K562 (cell line): ENCODE measurements at regions not wholly inside any gene's neighbourhood (a gene's known extent, or its start where the extent isn't known, plus 50 kb on each side); places are given as distances from the start of the nearest gene placed in this dataset.
A peak's percentile ranks its signal among the peaks of the same experiment; 100 is the strongest.
"Not testable (repeated sequence)": the region's sequence is repeated elsewhere in the genome, so short reads cannot be mapped to it uniquely, and the experiment has no call there.

Source experiments
- ATAC-seq: fragments of 200-7000 bp; cut with Tn5 transposase; 3 replicates; pipeline ENCODE4 v1.9.1; 2020; ENCODE audit warnings: moderate library complexity
- BruUV-seq: library from RNA; stranded (reverse); fragments of 400-500 nt; replicated peaks from 2 replicates; lab custom pipeline; 2021; lab: Mats Ljungman, UMichigan
- CTCF ChIA-PET: fragments of 300-600 bp; formaldehyde crosslinking; extraction: SDS; loops from one replicate; lab custom pipeline; 2021; ENCODE audit warnings: low intra/inter-chr PET ratio; lab: Yijun Ruan, JAX
- POLR2A ChIA-PET: fragments of 300-600, 350-650 bp; sonication (Branson Sonifier 250); formaldehyde crosslinking; extraction: SDS; loops from one replicate; lab custom pipeline; 2021; ENCODE audit warnings: antibody characterized with exemption, inconsistent platforms; lab: Yijun Ruan, JAX
- DNase-seq, 4 experiments: peaks; one replicate each; pipeline versions ENCODE4 v3.0.0 to v3.0.0-alpha.2; 2011 to 2018; ENCODE audit warnings: low spot score in 3 of 4, mixed read lengths in 3 of 4; ENCODE audit errors: extremely low read depth in 1 of 4
- FAIRE-seq: peaks from 2 replicates; lab custom pipeline; 2011; peaks lifted over from hg19 to GRCh38; lab: Jason Lieb, UNC
- H2AFZ ChIP-seq: 2 replicates; pipeline ENCODE4 v1.6.0; 2011; ENCODE audit warnings: low read depth, low read length, control low read depth, inconsistent platforms
- H3K27ac ChIP-seq: fragments of 200-600 bp; 3 replicates; pipeline ENCODE4 v1.8.0; 2011; ENCODE audit warnings: low read depth, mild to moderate bottlenecking, control low read depth, inconsistent platforms, low read length, moderate library complexity, mixed read lengths; ENCODE audit errors: extremely low read depth
- H3K27me3 ChIP-seq, 2 experiments: fragments of 300-600 bp in 1 of 2; 2 replicates in 1 of 2; 3 replicates in 1 of 2; pipeline versions ENCODE4 v1.6.0 to v1.8.0; 2011; ENCODE audit warnings: inconsistent platforms in 2 of 2, low read length in 2 of 2, mild to moderate bottlenecking in 1 of 2, mixed read lengths in 1 of 2, moderate library complexity in 1 of 2; ENCODE audit not compliant: control insufficient read depth in 2 of 2, insufficient read depth in 2 of 2
- H3K36me3 ChIP-seq: fragments of 300-600 bp; 3 replicates; pipeline ENCODE4 v1.8.0; 2011; ENCODE audit warnings: mild to moderate bottlenecking, low read length, inconsistent platforms; ENCODE audit not compliant: control insufficient read depth, insufficient read depth
- H3K4me1 ChIP-seq, 2 experiments: fragments of 200-600 bp in 1 of 2; replicated peaks in 1 of 2; 2 replicates in 1 of 2; 3 replicates in 1 of 2; pipeline versions ENCODE4 v1.5.1 to v1.8.0; 2011; ENCODE audit warnings: inconsistent platforms in 2 of 2, low read length in 2 of 2, mild to moderate bottlenecking in 1 of 2, mixed read lengths in 1 of 2, moderate library complexity in 1 of 2; ENCODE audit not compliant: control insufficient read depth in 2 of 2, insufficient read depth in 2 of 2
- H3K4me2 ChIP-seq: 2 replicates; pipeline ENCODE4 v1.6.1; 2011; ENCODE audit warnings: low read length, control low read depth, inconsistent platforms, mixed read lengths; ENCODE audit not compliant: insufficient read depth
- H3K4me3 ChIP-seq: fragments of 200-600 bp; sonication (generic), shearing (Covaris generic); 2 replicates; pipeline ENCODE4 v1.5.1; 2016; ENCODE audit warnings: control low read depth, inconsistent platforms
- H3K79me2 ChIP-seq: fragments of 200-600 bp; 3 replicates; pipeline ENCODE4 v1.8.0; 2011; ENCODE audit warnings: low read length, inconsistent platforms; ENCODE audit not compliant: control insufficient read depth, insufficient read depth
- H3K9ac ChIP-seq, 2 experiments: 2 replicates each; pipeline versions ENCODE4 v1.6.0 to v1.6.1; 2011; ENCODE audit warnings: low read depth in 2 of 2, low read length in 2 of 2, control low read depth in 1 of 2, inconsistent platforms in 1 of 2, mild to moderate bottlenecking in 1 of 2, mixed read lengths in 1 of 2; ENCODE audit not compliant: insufficient read depth in 1 of 2
- H3K9me1 ChIP-seq: one replicate; pipeline ENCODE4 v1.6.0; 2011; ENCODE audit warnings: inconsistent platforms, mild to moderate bottlenecking, low read length, moderate library complexity; ENCODE audit not compliant: control insufficient read depth, insufficient read depth
- H3K9me3 ChIP-seq: replicated peaks from 2 replicates; pipeline ENCODE4 v1.5.1; 2011; ENCODE audit warnings: low read depth, low read length, inconsistent platforms; ENCODE audit not compliant: control insufficient read depth, insufficient read depth
- H4K20me1 ChIP-seq: replicated peaks from 2 replicates; pipeline ENCODE4 v1.6.1; 2011; ENCODE audit warnings: low read length, inconsistent platforms, mixed read lengths; ENCODE audit not compliant: control insufficient read depth, insufficient read depth
- ETV1 ChIP-seq: fragments of 450-650 bp; conservative IDR thresholded peaks from 2 replicates; pipeline ENCODE4 v1.6.1; 2016; ENCODE audit warnings: missing genetic modification characterization, control low read depth, low read depth, missing compliant biosample characterization
- NFYB ChIP-seq: IDR thresholded peaks from 2 replicates; pipeline ENCODE4 v1.6.1; 2011; ENCODE audit warnings: mild to moderate bottlenecking, moderate library complexity; ENCODE audit not compliant: insufficient read length; ENCODE audit errors: extremely low read depth
- ZBTB1 ChIP-seq: sonication (generic); formaldehyde crosslinking; IDR thresholded peaks from 2 replicates; pipeline ENCODE4 v1.8.1; 2023; ENCODE audit warnings: missing genetic modification reagents, low read depth, mild to moderate bottlenecking, borderline replicate concordance
- ZNF717 ChIP-seq: fragments of 250-450 bp; sonication (Bioruptor Pico); IDR thresholded peaks from 2 replicates; pipeline ENCODE4 v1.5.0; 2021
- ZNF75A ChIP-seq: fragments of 450-650 bp; formaldehyde crosslinking; IDR thresholded peaks from 2 replicates; pipeline ENCODE4 v1.4.0; 2020; ENCODE audit warnings: mild to moderate bottlenecking
- WGBS: fragments of 100-300 bp; shearing (Covaris generic); methylation state at CpG from one replicate; pipeline ENCODE4 v1.1.6; 2016; ENCODE audit warnings: low coverage, mixed read lengths; ENCODE audit not compliant: insufficient coverage; ENCODE audit errors: missing lambda C conversion rate; 5-methylcytosine and 5-hydroxymethylcytosine counted together
- in situ Hi-C: fragments of 300-500 bp; cut with MboI; formaldehyde crosslinking; loops from 4 replicates; pipeline ENCODE4 v1.15.0; 2018; ENCODE audit warnings: inconsistent platforms, mixed read lengths
- intact Hi-C: fragments of 100-400 bp; cut with micrococcal nuclease; formaldehyde crosslinking; loops from 2 replicates; pipeline ENCODE4 v1.14.2; 2022

DNA sequence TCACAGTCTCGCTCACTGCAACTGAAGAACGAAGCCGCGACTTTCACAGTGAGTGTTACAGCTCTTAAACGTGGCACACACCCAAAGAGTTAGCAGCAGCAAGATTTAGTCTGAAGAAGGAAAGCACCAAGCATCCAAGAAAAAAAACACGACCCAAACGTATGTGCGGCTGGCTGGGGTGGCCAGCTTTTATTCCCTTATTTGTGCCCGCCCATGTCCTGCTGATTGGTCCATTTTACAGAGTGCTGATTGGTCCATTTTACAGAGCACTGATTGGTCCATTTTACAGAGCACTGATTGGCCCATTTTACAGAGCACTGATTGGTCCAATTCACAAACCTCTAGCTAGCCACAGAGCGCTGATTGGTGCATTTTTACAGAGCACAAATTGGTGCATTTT lies 323.0 kb upstream of the ATP10A start:
- intact Hi-C loops: loop anchor here (10.0 kb wide), 2 partner anchors 69 to 679 kb away; partner anchors contain the start of gene GABRA5
- not testable (repeated sequence) for H2AFZ ChIP-seq
- TF ChIP-seq NFYB: peak; percentile 66
- TF ChIP-seq, all 486 proteins: peak for 1; not testable (repeated sequence) for 485
- H3K36me3 ChIP-seq, H3K4me3 ChIP-seq, H3K4me2 ChIP-seq, BruUV-seq, H3K9ac ChIP-seq, H3K27me3 ChIP-seq, H4K20me1 ChIP-seq, H3K9me3 ChIP-seq, H3K79me2 ChIP-seq, POLR2A ChIA-PET, ATAC-seq, CTCF ChIA-PET, FAIRE-seq, H3K4me1 ChIP-seq, DNase-seq, H3K27ac ChIP-seq, H3K9me1 ChIP-seq, in situ Hi-C loops: not testable (repeated sequence)
- 11% methylated on average over 10 of the region's 10 CpGs for WGBS

DNA sequence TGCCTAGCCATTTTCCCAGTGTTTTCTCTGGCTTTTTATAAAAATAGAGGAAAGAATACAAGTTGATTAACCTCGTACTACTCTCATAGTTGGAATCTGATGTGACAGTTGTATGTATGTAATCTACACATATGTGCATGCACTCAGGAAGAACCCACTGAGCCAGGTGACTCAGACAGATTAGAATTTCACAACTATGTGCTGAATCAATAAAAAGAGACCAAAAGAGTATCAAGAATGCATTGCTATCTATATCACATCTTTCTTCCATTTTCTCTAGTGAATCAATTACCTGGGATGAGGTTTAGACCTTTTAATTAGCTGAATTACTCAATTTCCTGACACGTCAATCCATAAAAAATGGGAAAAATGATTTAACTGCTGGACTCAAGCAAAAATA lies 319.3 kb upstream of the ATP10A start:
- no peak for ATAC-seq
- Histone ChIP-seq H3K4me3 (no peak overlapping the region), H3K9ac (no peak overlapping the region), H3K4me2 (no peak overlapping the region), H4K20me1 (no peaks in the 10 kb centered on the region; the same call in 1 of the 2 replicates), H3K4me1 (no peaks in the 10 kb centered on the region), H3K27ac (no peak overlapping the region), H2AFZ (no peak overlapping the region)
- DNase-seq: no peak
- in situ Hi-C loops: no loop called here
- intact Hi-C loops: loop anchor here (10.0 kb wide), 2 partner anchors 72 to 682 kb away; partner anchors contain the start of gene GABRA5
- no peak for TF ChIP-seq ETV1
- no peak for TF ChIP-seq ZBTB1 (CRISPR knock-in tag)
- no peak for TF ChIP-seq ZNF717 (CRISPR knock-in tag)
- no peak for TF ChIP-seq ZNF75A (CRISPR knock-in tag)
- TF ChIP-seq, all 486 proteins: peak for 0
- ChIA-PET POLR2A (interaction anchor here (0.6 kb wide), 1 partner anchor 10 kb away, joined by 3 read pairs; no protein-coding TSS in a partner anchor), CTCF (no interaction called here)
- Histone ChIP-seq H3K27me3 (no peaks in the 10 kb centered on the region), H3K9me1 (no peaks in the 10 kb centered on the region), H3K9me3 (no peaks in the 10 kb centered on the region), H3K79me2 (no peaks in the 10 kb centered on the region), H3K36me3 (no peaks in the 10 kb centered on the region)
- no TSS peak for BruUV-seq
- no peak for FAIRE-seq
- 0% methylated on average over 2 of the region's 2 CpGs for WGBS
